Testis (tissue), 2 donors: ENCODE measurements at regions not wholly inside any gene's neighbourhood (a gene's known extent, or its start where the extent isn't known, plus 50 kb on each side); places are given as distances from the start of the nearest gene placed in this dataset.

Source experiments
- DNase-seq: peaks from one replicate; pipeline ENCODE4 v3.0.0-alpha.2; 2019
- H3K27ac ChIP-seq, 2 donors: fragments of 200-600 bp; sonication (generic); one replicate each; pipeline ENCODE4 v1.5.1; 2019
- H3K27me3 ChIP-seq: fragments of 200-600 bp; sonication (generic); one replicate; pipeline ENCODE4 v1.5.1; 2019
- H3K36me3 ChIP-seq: fragments of 200-600 bp; sonication (generic); one replicate; pipeline ENCODE4 v1.5.1; 2017; ENCODE audit warnings: low read depth; ENCODE audit errors: missing control alignments
- H3K4me1 ChIP-seq: fragments of 200-600 bp; sonication (generic); one replicate; pipeline ENCODE4 v1.5.1; 2019
- H3K4me3 ChIP-seq, 2 donors: fragments of 200-600 bp; sonication (generic); one replicate each; pipeline ENCODE4 v1.5.1; 2017 to 2019
- H3K9me3 ChIP-seq: fragments of 200-600 bp; sonication (generic); one replicate; pipeline ENCODE4 v1.5.1; 2017
- CTCF ChIP-seq, 3 experiments: fragments of 450-650 bp in 2 of 3; fragments of 200-600 bp in 1 of 3; sonication (generic) in 1 of 3; IDR thresholded peaks; one replicate each; pipeline ENCODE4 v1.5.1; 2016 to 2019; ENCODE audit warnings: antibody characterized with exemption in 3 of 3, mild to moderate bottlenecking in 2 of 3, moderate library complexity in 1 of 3
- POLR2A ChIP-seq: fragments of 450-650 bp; IDR thresholded peaks from one replicate; pipeline ENCODE4 v1.6.1; 2017; ENCODE audit warnings: antibody characterized with exemption, mild to moderate bottlenecking, moderate library complexity
- WGBS, 2 donors: methylation state at CpG; one replicate each; pipeline ENCODE4 v1.1.5; 2018; 5-methylcytosine and 5-hydroxymethylcytosine counted together
- intact Hi-C: fragments of 100-400 bp; cut with DNase I; formaldehyde crosslinking; loops from one replicate; pipeline ENCODE4 v1.15.1; 2023; ENCODE audit warnings: low total_unique reads

GRCh38 chr3:98984024-98984423 is 82.5 kb upstream of the DCBLD2 start:
- Histone ChIP-seq H3K4me1 (peaks cover 8% of the 10 kb centered on the region), H3K27ac (no peak overlapping the region), H3K36me3 (no peaks in the 10 kb centered on the region), H3K4me3 (no peak overlapping the region), H3K9me3 (no peaks in the 10 kb centered on the region), H3K27me3 (no peaks in the 10 kb centered on the region)
- TF ChIP-seq CTCF (IDR thresholded peaks at IDR 0.05), result no peak
- no peak for TF ChIP-seq POLR2A
- DNase-seq, result no peak
- intact Hi-C loops, result no loop called here
- 89 to 92% methylated on average over 1 of the region's 1 CpG for WGBS, 2 donors

GRCh38 chr3:98982351-98982750 is 80.9 kb upstream of the DCBLD2 start:
- intact Hi-C loops, result no loop called here
- WGBS, 2 donors, result 66 to 69% methylated on average over 2 of the region's 2 CpGs
- Histone ChIP-seq H3K4me3 (no peak overlapping the region), H3K9me3 (no peaks in the 10 kb centered on the region), H3K36me3 (no peaks in the 10 kb centered on the region), H3K4me1 (peaks cover 8% of the 10 kb centered on the region), H3K27me3 (no peaks in the 10 kb centered on the region), H3K27ac (no peak overlapping the region)
- no peak for DNase-seq
- TF ChIP-seq CTCF (IDR thresholded peaks at IDR 0.05) (no peak), POLR2A (no peak)

- Histone ChIP-seq H3K4me1 (peaks cover 6% of the 10 kb centered on the region), H3K4me3 (no peak overlapping the region), H3K27me3 (no peaks in the 10 kb centered on the region), H3K9me3 (no peaks in the 10 kb centered on the region), H3K36me3 (no peaks in the 10 kb centered on the region), H3K27ac (no peak overlapping the region)
- TF ChIP-seq POLR2A (no peak), CTCF (IDR thresholded peaks at IDR 0.05) (no peak)
- WGBS, 2 donors, result 52 to 60% methylated on average over 2 of the region's 2 CpGs
- no peak for DNase-seq
- intact Hi-C loops, result no loop called here
These were observed 79.6 kb upstream of the DCBLD2 start for GRCh38 chr3:98980915-98981596.

GRCh38 chr3:98979296-98979695 is 77.8 kb upstream of the DCBLD2 start:
- no peak overlapping the region for H3K4me3 ChIP-seq
- no peaks in the 10 kb centered on the region for H3K9me3 ChIP-seq
- H3K36me3 ChIP-seq, result no peaks in the 10 kb centered on the region
- no peaks in the 10 kb centered on the region for H3K27me3 ChIP-seq
- 88 to 91% methylated on average over 1 of the region's 1 CpG for WGBS, 2 donors
- no peak for DNase-seq
- intact Hi-C loops, result no loop called here
- TF ChIP-seq CTCF (IDR thresholded peaks at IDR 0.05), result no peak
- no peak for TF ChIP-seq POLR2A
- no peaks in the 10 kb centered on the region for H3K4me1 ChIP-seq
- no peak overlapping the region for H3K27ac ChIP-seq
